ENCODE measurements at regions not wholly inside any gene's neighbourhood (a gene's known extent, or its start where the extent isn't known, plus 50 kb on each side); places are given as distances from the start of the nearest gene placed in this dataset.

DNA sequence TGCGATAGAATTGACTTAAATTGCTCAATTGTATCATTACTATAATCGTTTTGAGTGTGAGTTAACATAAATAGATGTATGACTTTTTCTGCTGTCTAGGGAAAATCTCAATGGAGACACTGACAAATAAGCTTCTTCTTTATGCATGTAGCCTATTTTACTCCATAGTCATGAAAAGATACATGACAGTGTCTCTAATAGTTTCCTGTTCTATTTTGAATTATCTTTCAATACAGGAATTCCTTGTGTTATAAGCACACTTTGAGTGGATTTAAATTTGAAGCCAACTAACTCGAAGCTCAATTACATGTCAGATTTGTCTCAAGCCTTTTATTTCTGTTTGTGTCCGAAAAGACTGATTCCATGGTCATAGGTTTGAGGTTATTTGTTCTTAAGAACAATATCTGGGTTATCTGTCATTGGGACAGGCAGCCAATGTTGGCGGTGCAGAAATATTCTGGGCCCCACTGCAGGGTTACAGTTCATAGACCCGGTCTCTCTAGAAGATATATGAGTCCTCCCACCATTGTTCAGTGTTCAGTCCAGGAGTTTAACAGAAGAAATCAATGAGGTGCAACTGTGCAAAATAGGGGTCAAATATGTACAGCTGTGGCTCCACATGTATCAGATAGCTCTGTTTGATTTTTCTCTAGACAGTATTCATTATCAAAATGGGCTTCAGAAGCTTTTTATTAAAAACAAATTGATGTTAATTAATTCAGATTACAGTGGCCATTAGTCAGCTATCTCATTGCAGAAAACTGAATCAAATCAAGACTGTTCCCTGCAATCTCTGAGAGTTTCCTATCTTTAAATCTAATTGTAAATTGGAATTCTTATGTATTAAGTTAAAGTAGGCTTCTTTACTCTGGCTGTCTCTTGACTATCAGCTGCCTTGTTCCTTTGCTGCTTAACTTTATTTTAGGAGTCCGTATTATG lies 1238.8 kb downstream of the NXPH1 start:
- FAIRE-seq (no peak), DNase-seq (ENCODE audit: low read depth, low spot score) (no peak)
- no peak overlapping the region for H3K4me2 ChIP-seq (ENCODE audit: control insufficient read depth, extremely low read depth, insufficient read depth, low read depth, low read length)
- no peak overlapping the region for H2AFZ ChIP-seq (ENCODE audit: control insufficient read depth, low read length)
- no peaks in the 10 kb centered on the region for H3K9me3 ChIP-seq (ENCODE audit: control insufficient read depth, low read depth, low read length)
- H3K4me1 ChIP-seq (ENCODE audit: control insufficient read depth, extremely low read depth, insufficient read depth, low read length): no peaks in the 10 kb centered on the region
- H3K4me3 ChIP-seq (ENCODE audit: control insufficient read depth in 2 of 3, extremely low read depth in 1 of 3, insufficient read depth in 2 of 3, low read depth in 1 of 3, low read length in 3 of 3): no peak overlapping the region
- TF ChIP-seq, protein P1, sequence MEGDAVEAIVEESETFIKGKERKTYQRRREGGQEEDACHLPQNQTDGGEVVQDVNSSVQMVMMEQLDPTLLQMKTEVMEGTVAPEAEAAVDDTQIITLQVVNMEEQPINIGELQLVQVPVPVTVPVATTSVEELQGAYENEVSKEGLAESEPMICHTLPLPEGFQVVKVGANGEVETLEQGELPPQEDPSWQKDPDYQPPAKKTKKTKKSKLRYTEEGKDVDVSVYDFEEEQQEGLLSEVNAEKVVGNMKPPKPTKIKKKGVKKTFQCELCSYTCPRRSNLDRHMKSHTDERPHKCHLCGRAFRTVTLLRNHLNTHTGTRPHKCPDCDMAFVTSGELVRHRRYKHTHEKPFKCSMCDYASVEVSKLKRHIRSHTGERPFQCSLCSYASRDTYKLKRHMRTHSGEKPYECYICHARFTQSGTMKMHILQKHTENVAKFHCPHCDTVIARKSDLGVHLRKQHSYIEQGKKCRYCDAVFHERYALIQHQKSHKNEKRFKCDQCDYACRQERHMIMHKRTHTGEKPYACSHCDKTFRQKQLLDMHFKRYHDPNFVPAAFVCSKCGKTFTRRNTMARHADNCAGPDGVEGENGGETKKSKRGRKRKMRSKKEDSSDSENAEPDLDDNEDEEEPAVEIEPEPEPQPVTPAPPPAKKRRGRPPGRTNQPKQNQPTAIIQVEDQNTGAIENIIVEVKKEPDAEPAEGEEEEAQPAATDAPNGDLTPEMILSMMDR (optimal IDR thresholded peaks at IDR 0.05 in 1 of 3, IDR thresholded peaks at IDR 0.05 in 1 of 3, conservative IDR thresholded peaks at IDR 0.05 in 1 of 3; ENCODE audit: extremely low read depth in 1 of 3, insufficient read depth in 2 of 3, low read length in 3 of 3): no peak
- no peak for TF ChIP-seq EZH2 (IDR thresholded peaks at IDR 0.05; ENCODE audit: low read length)
- no peak overlapping the region for H3K27ac ChIP-seq (ENCODE audit: control insufficient read depth, insufficient read depth, low read length)
- H3K36me3 ChIP-seq (ENCODE audit: control insufficient read depth in 2 of 2, extremely low read depth in 1 of 2, insufficient read depth in 2 of 2, low read length in 2 of 2): no peaks in the 10 kb centered on the region
- H3K9me1 ChIP-seq (ENCODE audit: control insufficient read depth, extremely low read depth, insufficient read depth, low read length): no peaks in the 10 kb centered on the region
- no peak overlapping the region for H3K9ac ChIP-seq (ENCODE audit: control insufficient read depth, extremely low read depth, insufficient read depth, low read length)
- no peaks in the 10 kb centered on the region for H3K27me3 ChIP-seq (ENCODE audit: control insufficient read depth, extremely low read depth, insufficient read depth, low read length)
- dilution Hi-C loops (cut with MboI; ENCODE audit: extremely low pct_ligation_motif_present, low sequenced_read_pairs): no loop called here
- H4K20me1 ChIP-seq (ENCODE audit: control insufficient read depth, extremely low read depth, insufficient read depth, low read length): no peaks in the 10 kb centered on the region
- H3K79me2 ChIP-seq (ENCODE audit: control insufficient read depth, insufficient read depth, low read length): no peaks in the 10 kb centered on the region

DNA sequence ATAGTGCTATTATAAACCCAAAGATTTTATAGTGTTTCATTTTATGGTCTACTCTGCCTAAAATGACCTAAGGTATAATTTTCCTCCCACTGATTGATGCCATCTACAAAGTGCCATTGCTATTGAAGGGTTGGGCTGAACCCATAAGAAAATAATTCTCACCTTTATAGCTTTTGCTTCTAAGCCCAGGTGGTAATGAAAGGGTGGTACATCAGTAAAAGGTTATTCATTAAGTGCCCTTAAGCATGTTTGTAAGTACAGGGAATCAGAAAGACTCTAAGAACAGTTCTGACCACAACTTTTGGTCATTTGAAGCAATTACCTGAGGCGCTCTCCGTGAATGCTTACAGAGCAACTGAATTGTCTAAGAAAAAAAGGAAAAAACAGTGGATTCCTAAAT lies 1247.3 kb downstream of the NXPH1 start:
- TF ChIP-seq, protein P1 (optimal IDR thresholded peaks at IDR 0.05 in 1 of 3, IDR thresholded peaks at IDR 0.05 in 1 of 3, conservative IDR thresholded peaks at IDR 0.05 in 1 of 3; ENCODE audit: extremely low read depth in 1 of 3, insufficient read depth in 2 of 3, low read length in 3 of 3): no peak
- no peak for TF ChIP-seq EZH2 (IDR thresholded peaks at IDR 0.05; ENCODE audit: low read length)
- Histone ChIP-seq H3K79me2 (ENCODE audit: control insufficient read depth, insufficient read depth, low read length) (no peaks in the 10 kb centered on the region), H3K4me3 (ENCODE audit: control insufficient read depth in 2 of 3, extremely low read depth in 1 of 3, insufficient read depth in 2 of 3, low read depth in 1 of 3, low read length in 3 of 3) (no peak overlapping the region), H3K4me2 (ENCODE audit: control insufficient read depth, extremely low read depth, insufficient read depth, low read depth, low read length) (no peak overlapping the region), H3K36me3 (ENCODE audit: control insufficient read depth in 2 of 2, extremely low read depth in 1 of 2, insufficient read depth in 2 of 2, low read length in 2 of 2) (no peaks in the 10 kb centered on the region), H3K27me3 (ENCODE audit: control insufficient read depth, extremely low read depth, insufficient read depth, low read length) (no peaks in the 10 kb centered on the region), H3K4me1 (ENCODE audit: control insufficient read depth, extremely low read depth, insufficient read depth, low read length) (no peaks in the 10 kb centered on the region), H3K9me1 (ENCODE audit: control insufficient read depth, extremely low read depth, insufficient read depth, low read length) (no peaks in the 10 kb centered on the region), H3K9me3 (ENCODE audit: control insufficient read depth, low read depth, low read length) (no peaks in the 10 kb centered on the region), H4K20me1 (ENCODE audit: control insufficient read depth, extremely low read depth, insufficient read depth, low read length) (no peaks in the 10 kb centered on the region), H3K27ac (ENCODE audit: control insufficient read depth, insufficient read depth, low read length) (no peak overlapping the region), H3K9ac (ENCODE audit: control insufficient read depth, extremely low read depth, insufficient read depth, low read length) (no peak overlapping the region), H2AFZ (ENCODE audit: control insufficient read depth, low read length) (no peak overlapping the region)
- FAIRE-seq: no peak
- DNase-seq (ENCODE audit: low read depth, low spot score): no peak
- dilution Hi-C loops (cut with MboI; ENCODE audit: extremely low pct_ligation_motif_present, low sequenced_read_pairs): no loop called here

Data from keratinocyte (primary cell).